Effector memory CD4-positive, alpha-beta T cell (primary cell): ENCODE measurements at regions not wholly inside any gene's neighbourhood (a gene's known extent, or its start where the extent isn't known, plus 50 kb on each side); places are given as distances from the start of the nearest gene placed in this dataset.

Experiments used
- DNase-seq, 3 donors: peaks; one replicate each; pipeline ENCODE4 v3.0.0-alpha.2; 2020
- H3K27ac ChIP-seq: 2 replicates; pipeline ENCODE4 v1.7.0; 2013; ENCODE audit warnings: mild to moderate bottlenecking, low read length, moderate library complexity; ENCODE audit not compliant: insufficient read depth, poor library complexity, severe bottlenecking
- H3K27me3 ChIP-seq: replicated peaks from 2 replicates; pipeline ENCODE4 v1.7.0; 2013; ENCODE audit warnings: mild to moderate bottlenecking, low read length; ENCODE audit not compliant: insufficient read depth, control insufficient read depth, poor library complexity, severe bottlenecking
- H3K36me3 ChIP-seq: 2 replicates; pipeline ENCODE4 v1.7.0; 2013; ENCODE audit warnings: mild to moderate bottlenecking, low read length, moderate library complexity; ENCODE audit not compliant: control insufficient read depth, insufficient read depth
- H3K4me1 ChIP-seq: 2 replicates; pipeline ENCODE4 v1.7.0; 2013; ENCODE audit warnings: low read length, mild to moderate bottlenecking; ENCODE audit not compliant: control insufficient read depth, insufficient read depth, poor library complexity, severe bottlenecking
- H3K4me3 ChIP-seq: 2 replicates; pipeline ENCODE4 v1.7.0; 2013; ENCODE audit warnings: low read length, low read depth, mild to moderate bottlenecking; ENCODE audit not compliant: insufficient read depth, poor library complexity, severe bottlenecking
- H3K9me3 ChIP-seq: 2 replicates; pipeline ENCODE4 v1.7.0; 2013; ENCODE audit warnings: mild to moderate bottlenecking, low read length, moderate library complexity; ENCODE audit not compliant: control insufficient read depth

DNA sequence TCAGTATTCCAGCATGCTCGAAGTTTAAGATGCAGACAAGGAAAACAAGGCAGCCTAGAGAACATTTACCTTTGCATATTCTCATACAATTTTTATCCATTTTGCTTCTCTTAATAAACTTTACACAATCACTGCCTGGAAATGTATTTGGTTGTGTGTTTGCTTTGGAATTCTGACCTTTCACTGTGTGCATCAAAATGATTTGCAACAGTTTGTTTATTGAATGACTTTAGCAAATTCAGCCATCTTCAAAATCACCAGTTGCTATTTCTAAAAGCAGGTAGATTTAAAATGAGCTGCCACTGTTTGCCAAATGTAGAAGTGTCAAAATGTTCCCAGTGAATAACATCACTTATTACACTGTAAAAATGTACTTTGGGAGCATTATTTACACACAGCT is 669.9 kb downstream of the SLC16A7 start:
- Histone ChIP-seq H3K27ac (no peak overlapping the region), H3K4me1 (no peaks in the 10 kb centered on the region), H3K36me3 (no peaks in the 10 kb centered on the region)

DNA sequence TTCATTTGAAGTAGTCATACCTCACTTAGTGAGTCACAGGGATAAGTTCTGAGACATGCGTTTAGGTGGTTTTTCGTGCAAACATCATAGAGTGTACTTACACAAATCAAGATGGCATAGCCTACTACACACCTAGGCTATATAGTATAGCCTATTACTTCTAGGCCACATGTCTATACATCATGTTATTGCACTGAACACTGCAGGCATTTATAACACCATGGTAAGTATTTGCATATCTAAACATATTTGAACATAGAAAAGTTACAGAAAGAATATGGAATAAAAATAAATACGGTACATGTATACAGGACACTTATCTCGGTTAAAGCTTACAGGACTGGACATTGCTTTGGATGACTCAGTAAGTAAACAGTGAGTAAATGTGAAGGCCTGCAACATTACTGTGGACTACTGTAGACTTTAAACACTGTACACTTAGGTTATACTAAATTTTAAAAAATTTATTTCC is 670.6 kb downstream of the SLC16A7 start:
- H3K4me3 ChIP-seq, result no peak overlapping the region
- no peaks in the 10 kb centered on the region for H3K4me1 ChIP-seq
- no peaks in the 10 kb centered on the region for H3K9me3 ChIP-seq
- H3K27me3 ChIP-seq, result no peaks in the 10 kb centered on the region
- no peak for DNase-seq
- H3K36me3 ChIP-seq, result no peaks in the 10 kb centered on the region
- no peak overlapping the region for H3K27ac ChIP-seq

More for the DNA sequence above, 669.9 kb downstream of the SLC16A7 start:
- Histone ChIP-seq H3K27me3 (no peaks in the 10 kb centered on the region), H3K9me3 (no peaks in the 10 kb centered on the region), H3K4me3 (no peak overlapping the region)
- DNase-seq, result no peak

DNA sequence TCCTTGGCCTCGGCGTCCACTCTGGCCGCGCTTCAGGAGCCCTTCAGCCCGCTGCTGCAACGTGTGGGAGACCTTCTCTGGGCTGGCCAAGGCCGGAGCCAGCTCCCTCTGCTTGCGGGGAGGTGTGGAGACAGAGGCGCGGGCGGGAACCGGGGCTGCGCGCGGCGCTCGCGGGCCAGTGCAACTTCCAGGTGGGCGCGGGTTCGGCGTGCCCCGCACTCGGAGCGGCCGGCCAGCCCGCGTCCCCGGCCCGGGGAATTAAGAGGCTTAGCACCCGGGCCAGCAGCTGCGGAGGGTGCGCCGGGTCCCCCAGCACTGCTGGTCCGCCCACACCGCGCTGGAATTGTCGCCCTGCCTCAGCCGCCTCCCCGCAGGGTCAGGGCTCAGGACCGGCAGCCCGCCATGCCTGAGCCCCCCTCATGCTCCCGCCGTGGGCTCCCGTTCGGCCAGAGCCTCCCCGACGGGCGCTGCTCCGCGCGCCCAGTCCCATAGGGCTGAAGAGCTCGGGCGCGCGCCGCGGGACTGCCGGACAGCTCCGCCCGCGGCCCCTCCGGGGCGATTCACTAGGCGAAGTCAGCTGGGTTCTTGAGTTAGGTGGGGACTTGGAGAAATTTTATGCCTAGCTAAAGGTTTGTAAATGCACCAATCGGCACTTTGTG is 673.9 kb downstream of the SLC16A7 start:
- H3K4me1 ChIP-seq, result no peaks in the 10 kb centered on the region
- no peak overlapping the region for H3K4me3 ChIP-seq
- H3K27ac ChIP-seq, result no peak overlapping the region
- DNase-seq, result no peak
- no peaks in the 10 kb centered on the region for H3K36me3 ChIP-seq
- H3K9me3 ChIP-seq, result no peaks in the 10 kb centered on the region
- H3K27me3 ChIP-seq, result no peaks in the 10 kb centered on the region

DNA sequence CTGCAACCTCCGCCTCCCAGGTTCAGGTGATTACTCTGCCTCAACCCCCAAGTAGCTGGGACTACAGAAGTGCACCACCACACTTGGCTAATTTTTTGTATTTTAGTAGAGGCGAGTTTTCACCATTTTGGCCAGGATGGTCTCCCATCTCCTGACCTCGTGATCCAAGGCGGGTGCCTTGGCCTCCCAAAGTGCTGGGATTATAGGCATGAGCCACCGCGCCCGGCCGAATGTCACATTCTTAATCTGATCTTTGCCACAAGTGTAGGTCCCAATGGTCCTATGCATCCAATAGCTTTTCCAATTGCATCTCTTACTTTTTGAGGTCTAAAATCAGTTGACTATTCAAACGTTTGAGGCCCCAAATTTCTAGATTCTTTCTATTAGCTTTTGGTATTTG is 676.0 kb downstream of the SLC16A7 start:
- no peak for DNase-seq
- H3K36me3 ChIP-seq, result no peaks in the 10 kb centered on the region
- no peak overlapping the region for H3K4me3 ChIP-seq
- H3K9me3 ChIP-seq, result no peaks in the 10 kb centered on the region
- no peaks in the 10 kb centered on the region for H3K4me1 ChIP-seq
- H3K27ac ChIP-seq, result no peak overlapping the region
- H3K27me3 ChIP-seq, result no peaks in the 10 kb centered on the region

DNA sequence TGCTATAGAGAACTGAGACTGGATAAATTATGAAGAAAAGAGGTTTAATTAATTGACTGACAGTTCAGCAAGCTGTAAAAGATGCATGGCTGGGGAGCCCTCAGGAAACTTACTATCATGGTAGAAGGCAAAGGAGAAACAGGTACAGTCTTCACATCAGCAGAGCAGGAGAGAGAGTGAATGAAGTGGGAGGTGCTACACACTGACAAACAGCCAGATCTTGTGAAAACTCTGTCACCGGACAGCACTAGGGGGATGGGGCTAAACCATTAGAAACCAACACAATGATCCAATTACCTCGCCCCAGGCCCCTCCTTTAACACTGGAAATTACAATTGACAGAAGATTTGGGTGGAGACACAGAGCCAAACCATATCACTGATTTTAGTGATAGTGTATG is 682.4 kb downstream of the SLC16A7 start:
- H3K36me3 ChIP-seq, result no peaks in the 10 kb centered on the region
- no peak overlapping the region for H3K4me3 ChIP-seq
- H3K27ac ChIP-seq, result no peak overlapping the region
- no peak for DNase-seq
- no peaks in the 10 kb centered on the region for H3K27me3 ChIP-seq
- no peaks in the 10 kb centered on the region for H3K9me3 ChIP-seq
- H3K4me1 ChIP-seq, result no peaks in the 10 kb centered on the region

DNA sequence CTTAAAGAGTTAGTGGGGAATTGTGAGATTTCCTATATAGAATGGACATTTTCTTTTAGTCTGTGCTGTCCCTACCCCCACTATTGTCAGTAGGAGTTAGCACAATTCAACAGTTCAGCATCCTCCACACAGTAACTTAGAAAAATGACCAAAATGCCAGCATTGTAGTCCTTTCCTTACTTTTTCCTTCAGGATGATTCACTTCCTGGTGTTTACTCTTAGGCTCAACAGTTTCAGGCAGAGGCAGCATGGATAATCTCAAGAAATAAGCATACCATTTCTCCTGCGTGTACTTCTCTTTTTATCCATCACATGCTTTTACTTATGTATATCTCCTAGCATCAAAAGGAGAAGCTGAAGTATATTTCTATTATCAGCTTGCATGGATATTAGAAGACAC is 683.4 kb downstream of the SLC16A7 start:
- Histone ChIP-seq H3K4me1 (no peaks in the 10 kb centered on the region), H3K9me3 (no peaks in the 10 kb centered on the region), H3K36me3 (no peaks in the 10 kb centered on the region), H3K27me3 (no peaks in the 10 kb centered on the region), H3K27ac (no peak overlapping the region), H3K4me3 (no peak overlapping the region)
- no peak for DNase-seq

DNA sequence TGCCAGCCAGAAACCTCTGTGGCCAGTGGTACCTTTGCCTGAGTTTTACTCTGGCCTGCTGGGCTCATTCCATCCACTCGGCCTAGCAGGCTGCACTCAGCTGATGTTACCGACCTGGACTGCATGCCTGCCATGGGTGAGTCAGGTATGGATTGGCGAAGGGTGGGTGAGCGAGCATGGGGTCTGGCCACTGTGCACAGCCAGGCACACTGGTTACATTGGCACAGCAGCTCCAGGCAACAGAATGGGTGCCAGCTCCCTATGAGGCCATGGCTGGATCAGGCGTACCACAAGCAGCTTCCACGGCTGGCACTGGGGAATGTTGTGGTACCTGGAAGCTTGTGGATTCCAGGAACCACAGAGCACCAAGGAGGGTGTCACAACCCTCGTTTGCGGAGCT is 685.7 kb downstream of the SLC16A7 start:
- Histone ChIP-seq H3K4me3 (no peak overlapping the region), H3K36me3 (no peaks in the 10 kb centered on the region), H3K27ac (no peak overlapping the region), H3K27me3 (no peaks in the 10 kb centered on the region), H3K4me1 (no peaks in the 10 kb centered on the region), H3K9me3 (no peaks in the 10 kb centered on the region)
- no peak for DNase-seq

DNA sequence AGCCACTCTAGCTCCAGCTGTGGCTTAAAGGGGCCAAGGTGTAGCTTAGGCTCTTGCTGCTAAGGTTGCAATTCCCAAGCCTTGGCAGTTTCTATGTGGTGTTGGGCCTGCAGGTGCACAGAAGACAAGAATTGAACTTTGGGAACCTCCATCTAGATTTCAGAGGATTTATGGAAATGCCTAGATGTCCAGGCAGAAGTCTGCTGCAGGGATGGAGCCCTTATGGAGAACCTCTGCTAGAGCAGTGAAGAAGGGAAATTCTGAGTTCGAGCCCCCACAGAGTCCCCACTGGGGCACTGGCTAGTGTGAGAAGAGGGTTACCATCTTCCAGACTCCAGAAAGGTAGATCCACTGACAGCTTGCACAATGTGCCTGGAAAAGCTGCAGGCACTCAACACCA is 694.7 kb downstream of the SLC16A7 start:
- H3K4me1 ChIP-seq, result no peaks in the 10 kb centered on the region
- H3K27me3 ChIP-seq, result no peaks in the 10 kb centered on the region
- no peaks in the 10 kb centered on the region for H3K36me3 ChIP-seq
- H3K9me3 ChIP-seq, result no peaks in the 10 kb centered on the region
- no peak for DNase-seq
- no peak overlapping the region for H3K27ac ChIP-seq
- H3K4me3 ChIP-seq, result no peak overlapping the region

DNA sequence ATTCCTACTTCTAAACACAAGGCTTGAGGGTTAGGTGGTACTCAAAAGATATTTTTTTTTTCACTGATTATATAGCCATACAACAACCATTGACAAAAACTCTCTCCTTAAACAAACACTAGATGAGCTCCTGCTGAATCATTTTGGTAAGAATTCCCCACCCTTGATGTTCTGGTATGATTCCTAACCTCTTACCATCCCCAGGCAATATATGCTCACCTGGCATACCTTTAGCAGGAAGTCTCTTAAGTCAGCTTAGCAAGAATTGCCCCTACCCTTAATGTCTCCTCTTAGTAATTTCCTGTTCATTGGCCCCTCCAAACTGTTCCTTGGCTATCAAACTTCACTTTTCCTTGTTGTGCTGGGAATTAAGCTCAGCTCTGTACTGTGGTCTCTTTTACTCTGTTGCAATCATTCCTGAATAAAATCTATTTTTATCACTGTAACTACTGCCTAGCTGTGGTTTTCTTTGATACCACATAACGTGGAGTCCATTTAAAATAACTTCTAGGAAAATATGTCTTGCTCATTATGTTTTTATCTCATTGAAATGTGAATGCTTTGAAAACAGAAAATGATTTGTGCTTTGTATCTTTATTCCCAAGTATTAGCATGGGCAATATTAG is 712.6 kb downstream of the SLC16A7 start:
- Histone ChIP-seq H3K36me3 (no peaks in the 10 kb centered on the region), H3K4me3 (no peak overlapping the region), H3K27ac (no peak overlapping the region), H3K9me3 (peaks cover 3% of the 10 kb centered on the region), H3K27me3 (no peaks in the 10 kb centered on the region), H3K4me1 (no peaks in the 10 kb centered on the region)
- DNase-seq, result no peak

DNA sequence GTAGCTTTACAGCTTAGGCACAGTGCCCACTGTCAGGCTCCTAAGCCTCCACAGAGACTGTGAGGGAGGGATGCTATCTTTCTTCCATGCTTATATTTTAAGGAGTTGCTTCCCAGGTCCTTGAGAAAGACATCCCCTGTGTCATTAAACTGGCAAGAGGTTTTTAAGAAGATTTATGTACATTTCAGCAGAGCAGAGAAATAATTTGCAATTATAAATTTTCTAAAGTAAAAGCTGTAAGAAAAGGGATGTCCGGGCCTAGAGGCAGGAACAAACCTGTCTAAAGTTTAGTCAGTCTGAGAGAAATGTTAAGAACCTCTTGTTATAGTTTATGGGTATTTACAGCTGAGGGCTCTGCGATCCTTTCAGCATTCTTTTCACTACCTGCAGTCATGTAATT is 716.1 kb downstream of the SLC16A7 start:
- Histone ChIP-seq H3K4me1 (no peaks in the 10 kb centered on the region), H3K27ac (no peak overlapping the region), H3K9me3 (peaks cover 3% of the 10 kb centered on the region), H3K36me3 (no peaks in the 10 kb centered on the region), H3K27me3 (no peaks in the 10 kb centered on the region), H3K4me3 (no peak overlapping the region)
- no peak for DNase-seq
